Rectal smooth muscle tissue (tissue), 1 donor: ENCODE measurements at regions not wholly inside any gene's neighbourhood (a gene's known extent, or its start where the extent isn't known, plus 50 kb on each side); places are given as distances from the start of the nearest gene placed in this dataset.

Experiments
- H3K27ac ChIP-seq: one replicate; pipeline ENCODE4 v1.7.0; 2013; ENCODE audit warnings: low read depth, low read length, inconsistent platforms
- H3K27me3 ChIP-seq: one replicate; pipeline ENCODE4 v1.7.0; 2013; ENCODE audit warnings: low read length; ENCODE audit not compliant: control insufficient read depth, insufficient read depth
- H3K36me3 ChIP-seq: one replicate; pipeline ENCODE4 v1.7.0; 2013; ENCODE audit warnings: low read length; ENCODE audit not compliant: control insufficient read depth, insufficient read depth
- H3K4me1 ChIP-seq: one replicate; pipeline ENCODE4 v1.7.0; 2013; ENCODE audit warnings: low read length; ENCODE audit not compliant: control insufficient read depth, insufficient read depth
- H3K4me3 ChIP-seq: one replicate; pipeline ENCODE4 v1.7.0; 2013; ENCODE audit warnings: low read length
- H3K9ac ChIP-seq: one replicate; pipeline ENCODE4 v1.7.0; 2013; ENCODE audit warnings: low read length

DNA sequence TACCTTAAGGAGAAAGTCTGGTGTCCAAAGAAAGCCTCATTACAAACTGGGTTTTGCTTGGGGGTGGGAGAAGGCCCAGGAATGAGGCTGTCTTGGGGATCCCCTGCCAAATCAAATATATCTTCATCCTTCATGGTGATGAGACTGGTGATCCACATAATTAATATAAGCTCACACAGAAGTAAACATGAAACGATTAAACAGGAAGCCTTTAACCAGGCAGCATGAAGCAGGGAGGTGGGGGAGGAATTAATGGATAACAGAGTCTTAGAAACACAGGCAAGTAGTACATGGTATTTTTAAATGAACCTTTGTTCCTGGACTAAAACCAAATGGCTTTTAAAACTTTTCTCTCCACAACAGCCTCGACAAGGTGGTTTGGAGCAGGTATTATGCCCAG lies 437.5 kb downstream of the TFAP2A start:
- Histone ChIP-seq H3K9ac (no peak overlapping the region), H3K4me1 (no peaks in the 10 kb centered on the region), H3K27me3 (no peaks in the 10 kb centered on the region), H3K27ac (no peak overlapping the region), H3K36me3 (no peaks in the 10 kb centered on the region), H3K4me3 (no peak overlapping the region)

DNA sequence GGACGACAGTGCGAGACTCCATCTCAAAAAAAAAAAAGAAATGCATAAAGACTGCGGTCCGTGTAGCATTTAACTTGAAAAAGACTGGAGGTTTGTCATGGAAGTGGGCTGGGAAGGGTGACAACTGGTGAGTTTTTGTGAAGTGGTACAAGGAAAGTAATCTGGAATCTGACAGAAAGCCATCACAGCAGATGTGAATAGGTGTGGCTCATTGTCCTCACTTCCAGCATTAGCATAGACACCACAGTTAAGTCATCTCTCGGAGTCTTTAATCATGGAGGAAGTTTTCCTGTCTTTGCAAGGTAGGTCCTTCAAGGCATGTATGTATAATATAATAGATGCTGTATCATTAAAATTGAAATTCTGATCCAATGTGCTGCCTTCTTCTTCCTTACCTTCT lies 453.2 kb downstream of the TFAP2A start:
- Histone ChIP-seq H3K4me1 (no peaks in the 10 kb centered on the region), H3K27ac (no peak overlapping the region), H3K9ac (no peak overlapping the region), H3K36me3 (no peaks in the 10 kb centered on the region), H3K4me3 (no peak overlapping the region), H3K27me3 (no peaks in the 10 kb centered on the region)

DNA sequence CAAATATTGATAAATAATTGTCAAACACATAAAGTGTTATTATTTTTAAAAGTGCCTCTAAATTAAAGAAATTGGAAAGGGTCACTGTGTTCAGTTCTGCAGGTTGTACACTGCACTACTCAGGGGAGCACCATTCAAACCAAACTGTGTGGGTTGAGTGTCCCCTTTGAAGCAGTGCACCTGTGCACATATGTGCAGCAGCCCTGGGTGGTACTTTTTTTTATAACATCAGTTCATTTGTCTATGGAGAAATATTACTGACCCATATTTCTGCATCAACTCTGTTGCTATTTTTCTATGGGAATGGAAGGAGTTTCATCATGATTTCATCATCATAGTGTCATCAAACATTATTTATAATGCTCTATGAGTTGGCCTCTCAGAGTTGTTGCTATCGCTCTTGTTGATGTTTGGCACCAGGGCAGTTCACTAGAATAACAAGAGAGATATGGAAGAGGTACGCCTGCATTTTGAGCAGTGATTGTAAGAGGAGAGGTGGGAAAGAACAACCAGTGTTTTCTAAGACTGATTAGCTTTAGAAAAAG lies 457.6 kb downstream of the TFAP2A start:
- Histone ChIP-seq H3K27ac (no peak overlapping the region), H3K4me3 (no peak overlapping the region), H3K27me3 (no peaks in the 10 kb centered on the region), H3K4me1 (no peaks in the 10 kb centered on the region), H3K36me3 (no peaks in the 10 kb centered on the region), H3K9ac (no peak overlapping the region)

DNA sequence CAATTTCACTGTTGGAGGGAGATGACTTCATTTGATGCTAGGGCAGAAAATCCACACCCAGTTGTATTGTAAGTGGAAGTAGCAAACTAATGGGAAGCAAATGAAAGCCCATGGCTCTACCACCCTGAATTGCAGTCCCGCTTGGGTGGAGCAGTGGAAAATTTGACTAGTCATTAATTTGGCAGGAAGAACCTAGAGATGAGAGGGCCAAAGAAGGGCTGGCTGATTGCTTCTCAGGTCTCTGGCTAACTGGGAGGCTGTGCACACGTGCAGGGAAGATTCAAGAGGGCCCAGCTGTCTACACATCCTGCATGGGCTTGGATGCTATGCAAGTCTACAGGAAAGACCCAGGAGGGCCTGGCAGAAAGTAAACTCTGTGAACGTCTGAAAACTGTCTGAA lies 466.2 kb downstream of the TFAP2A start:
- H3K9ac ChIP-seq, result no peak overlapping the region

DNA sequence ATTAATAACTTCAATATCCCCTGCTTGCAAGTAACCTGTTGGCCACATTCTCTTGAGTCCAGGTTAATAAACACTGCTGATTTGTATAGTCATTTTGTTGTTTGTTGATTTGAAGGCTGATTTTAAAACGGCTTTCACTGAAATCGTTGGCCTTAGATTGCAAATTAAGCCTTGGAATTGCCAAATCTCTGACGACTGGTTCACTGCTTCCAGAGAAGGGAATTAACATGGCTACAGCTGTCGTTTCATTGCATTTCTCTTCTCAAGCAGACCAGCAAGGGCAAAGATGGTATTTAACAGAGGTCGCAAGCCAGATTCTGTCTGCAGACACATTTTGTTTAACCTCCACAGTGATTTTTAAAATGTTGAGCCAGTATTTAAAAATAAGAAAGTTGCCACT lies 470.9 kb downstream of the TFAP2A start:
- Histone ChIP-seq H3K9ac (no peak overlapping the region), H3K36me3 (no peaks in the 10 kb centered on the region), H3K4me1 (no peaks in the 10 kb centered on the region), H3K4me3 (no peak overlapping the region), H3K27me3 (no peaks in the 10 kb centered on the region), H3K27ac (no peak overlapping the region)

More for the DNA sequence above, 466.2 kb downstream of the TFAP2A start:
- Histone ChIP-seq H3K4me1 (no peaks in the 10 kb centered on the region), H3K27me3 (no peaks in the 10 kb centered on the region), H3K36me3 (no peaks in the 10 kb centered on the region), H3K27ac (no peak overlapping the region), H3K4me3 (no peak overlapping the region)

DNA sequence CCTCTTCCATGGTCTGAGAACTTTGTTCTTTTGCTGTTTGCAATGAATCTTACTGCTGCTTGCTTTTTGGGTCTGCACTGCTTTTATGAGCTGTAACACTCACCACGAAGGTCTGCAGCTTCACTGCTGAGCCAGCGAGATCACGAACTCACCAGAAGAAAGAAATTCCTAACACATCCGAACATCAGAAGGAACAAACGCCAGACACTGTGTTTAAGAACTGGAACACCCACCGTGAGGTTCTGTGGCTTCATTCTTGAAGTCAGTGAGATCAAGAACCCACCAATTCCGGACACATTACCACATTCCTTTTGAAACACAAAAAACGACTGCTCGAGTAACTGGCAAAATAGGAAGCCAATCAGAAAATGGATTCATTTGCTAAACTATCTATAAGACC lies 471.8 kb downstream of the TFAP2A start:
- Histone ChIP-seq H3K36me3 (no peaks in the 10 kb centered on the region), H3K9ac (no peak overlapping the region), H3K27me3 (no peaks in the 10 kb centered on the region), H3K4me1 (no peaks in the 10 kb centered on the region), H3K4me3 (no peak overlapping the region), H3K27ac (no peak overlapping the region)

DNA sequence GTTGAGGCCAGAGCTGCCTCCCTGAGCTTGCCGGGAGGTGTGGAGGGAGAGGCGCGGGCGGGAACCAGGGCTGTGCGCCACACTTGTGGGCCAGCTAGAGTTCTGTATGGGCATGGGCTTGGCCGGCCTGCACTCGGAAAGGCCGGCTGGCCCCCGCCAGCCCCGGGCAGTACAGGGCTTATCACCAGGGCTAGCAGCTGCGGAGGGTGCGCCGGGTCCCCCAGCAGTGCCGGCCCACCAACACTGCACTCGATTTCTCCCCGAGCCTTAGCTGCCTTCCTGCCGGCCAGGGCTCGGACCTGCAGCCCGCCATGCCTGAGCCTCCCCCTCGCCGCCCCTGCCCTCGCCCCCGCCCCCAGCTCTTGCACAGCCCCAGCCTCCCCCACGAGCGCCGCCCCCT lies 472.7 kb downstream of the TFAP2A start:
- Histone ChIP-seq H3K9ac (no peak overlapping the region), H3K4me3 (no peak overlapping the region), H3K36me3 (no peaks in the 10 kb centered on the region), H3K27ac (no peak overlapping the region), H3K27me3 (no peaks in the 10 kb centered on the region), H3K4me1 (no peaks in the 10 kb centered on the region)

DNA sequence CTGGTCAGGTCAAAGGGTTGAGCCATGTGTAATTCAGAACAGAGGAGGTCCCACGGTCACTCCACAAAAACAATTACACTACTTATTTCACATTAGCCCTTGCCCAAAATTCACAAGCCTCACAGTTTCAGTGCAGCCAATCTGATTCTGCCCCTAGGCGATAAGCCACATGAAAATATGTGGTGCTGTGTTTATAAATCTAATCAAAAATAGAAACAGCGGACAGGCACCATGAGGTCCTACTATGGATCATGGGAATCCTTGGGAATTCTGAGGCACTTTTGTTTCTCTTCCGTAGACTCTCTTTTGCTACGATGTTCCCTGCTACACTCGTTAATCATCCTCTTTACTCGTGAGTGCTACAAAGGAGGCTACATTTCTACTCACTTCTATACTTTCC lies 476.1 kb downstream of the TFAP2A start:
- Histone ChIP-seq H3K9ac (no peak overlapping the region), H3K4me3 (no peak overlapping the region), H3K36me3 (no peaks in the 10 kb centered on the region), H3K4me1 (no peaks in the 10 kb centered on the region), H3K27me3 (no peaks in the 10 kb centered on the region), H3K27ac (no peak overlapping the region)

DNA sequence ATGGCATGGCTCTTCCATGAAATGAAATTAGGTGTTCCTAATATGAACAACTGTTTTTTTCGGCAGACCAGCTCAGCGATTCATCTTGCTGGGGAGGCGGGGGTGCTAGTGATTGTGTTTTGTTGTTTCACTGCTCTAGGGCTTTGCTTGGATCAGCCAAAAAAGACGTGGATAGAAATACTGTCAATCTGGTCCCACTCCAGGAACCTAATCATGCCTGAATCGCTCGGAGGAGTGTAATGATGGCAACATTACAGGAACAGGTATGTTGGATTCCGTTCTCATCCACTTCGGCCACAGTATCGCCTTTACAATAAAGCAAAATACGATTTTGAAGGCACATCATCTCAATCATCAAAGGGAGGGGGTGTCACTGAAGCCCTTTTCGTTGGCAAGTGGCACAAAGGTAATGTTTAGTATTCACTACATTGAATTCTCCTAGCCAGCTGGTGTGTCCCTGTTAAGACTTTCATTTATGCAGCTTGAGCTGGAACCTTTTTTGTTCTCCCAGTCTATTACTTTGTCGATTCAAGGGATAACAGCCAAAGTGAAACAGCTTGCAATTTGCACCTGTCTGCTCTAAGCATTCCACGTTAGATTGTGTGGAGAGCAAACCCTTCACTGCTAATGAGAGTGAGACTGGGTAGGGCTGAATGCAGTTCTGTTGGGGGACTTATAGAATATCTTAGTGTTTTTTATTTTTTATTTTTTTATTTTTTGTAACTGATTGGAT lies 477.7 kb downstream of the TFAP2A start:
- Histone ChIP-seq H3K9ac (no peak overlapping the region), H3K27ac (no peak overlapping the region), H3K4me3 (no peak overlapping the region), H3K36me3 (no peaks in the 10 kb centered on the region), H3K4me1 (no peaks in the 10 kb centered on the region), H3K27me3 (no peaks in the 10 kb centered on the region)

DNA sequence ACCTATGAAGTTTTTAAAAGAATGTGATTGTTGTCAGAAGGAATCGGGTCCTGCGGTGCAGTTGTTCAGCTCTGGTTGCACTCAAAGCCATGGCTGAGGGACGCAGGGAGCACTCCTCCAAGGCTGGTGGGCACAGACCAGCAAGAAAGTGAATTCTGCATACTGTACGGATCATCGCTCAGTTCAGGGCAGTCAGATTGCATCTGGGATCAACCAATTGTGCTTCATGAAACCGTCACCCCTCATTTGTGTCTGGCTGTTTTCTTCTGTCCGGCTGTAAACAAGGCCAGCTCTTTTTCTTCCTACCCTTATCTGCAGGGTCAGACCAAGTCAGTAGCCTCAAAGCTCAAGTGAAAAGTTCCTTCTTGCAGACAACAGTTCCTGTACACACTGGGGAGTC lies 478.3 kb downstream of the TFAP2A start:
- no peak overlapping the region for H3K4me3 ChIP-seq
- no peak overlapping the region for H3K27ac ChIP-seq
- H3K27me3 ChIP-seq, result no peaks in the 10 kb centered on the region
- H3K9ac ChIP-seq, result no peak overlapping the region
- no peaks in the 10 kb centered on the region for H3K36me3 ChIP-seq
- H3K4me1 ChIP-seq, result no peaks in the 10 kb centered on the region

DNA sequence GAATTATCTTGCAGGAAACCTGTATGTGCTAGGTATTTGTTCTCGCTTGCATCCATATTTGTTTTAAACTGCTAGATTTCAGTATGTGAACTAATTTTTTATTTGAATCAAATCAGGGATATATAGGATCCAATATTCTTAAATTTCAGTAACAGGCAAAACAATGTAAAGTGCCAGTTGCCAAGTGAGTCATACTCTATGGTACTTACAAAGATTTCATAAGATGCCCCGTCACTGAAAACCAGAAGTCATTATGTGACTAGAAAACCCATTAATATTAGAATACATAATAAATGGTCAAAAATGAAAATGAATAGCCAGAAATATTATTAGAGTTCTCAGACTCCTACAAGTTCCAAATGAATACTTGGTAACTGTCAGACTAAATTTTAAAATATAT lies 481.2 kb downstream of the TFAP2A start:
- Histone ChIP-seq H3K27me3 (no peaks in the 10 kb centered on the region), H3K36me3 (no peaks in the 10 kb centered on the region), H3K27ac (no peak overlapping the region), H3K4me3 (no peak overlapping the region), H3K9ac (no peak overlapping the region), H3K4me1 (no peaks in the 10 kb centered on the region)

DNA sequence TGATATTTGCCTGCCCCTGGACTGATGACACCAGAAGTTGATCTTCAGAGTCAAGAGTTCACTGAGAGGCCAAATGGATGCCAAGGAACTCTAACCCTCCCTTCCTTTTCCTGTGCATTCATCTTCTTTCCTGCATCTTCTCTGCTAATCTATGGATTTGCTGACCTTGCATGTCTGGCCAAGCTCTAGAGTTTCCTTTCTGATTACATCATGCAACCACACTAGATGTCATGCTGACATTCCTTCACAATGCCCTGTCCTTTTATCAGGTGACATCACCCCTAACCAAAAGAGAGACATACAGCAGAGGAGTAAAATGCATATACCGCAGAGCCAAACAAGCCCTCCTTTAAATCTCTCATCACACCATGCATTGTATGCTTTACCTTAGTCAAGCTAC lies 487.6 kb downstream of the TFAP2A start:
- H3K27ac ChIP-seq, result no peak overlapping the region
- H3K4me1 ChIP-seq, result no peaks in the 10 kb centered on the region
- H3K9ac ChIP-seq, result no peak overlapping the region
- no peak overlapping the region for H3K4me3 ChIP-seq
- no peaks in the 10 kb centered on the region for H3K27me3 ChIP-seq
- no peaks in the 10 kb centered on the region for H3K36me3 ChIP-seq

DNA sequence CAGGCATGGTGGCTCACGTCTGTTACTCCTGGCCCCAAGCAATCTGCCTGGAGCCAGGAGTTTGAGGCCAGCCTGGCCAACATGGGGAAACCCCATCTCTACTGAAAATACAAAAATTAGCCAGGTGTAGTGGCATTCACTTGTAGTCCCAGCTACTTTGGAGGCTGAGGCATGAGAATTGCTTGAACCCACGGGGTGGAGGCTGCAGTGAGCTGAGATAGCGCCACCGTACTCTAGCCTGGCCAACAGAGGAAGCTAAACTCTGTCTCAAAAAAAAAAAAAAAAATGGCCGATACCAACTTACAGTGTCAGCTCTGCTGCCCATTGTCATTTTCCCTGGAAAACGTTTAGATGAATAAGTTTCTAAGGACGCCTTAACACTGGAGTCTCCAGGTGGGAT lies 489.9 kb downstream of the TFAP2A start:
- no peak overlapping the region for H3K9ac ChIP-seq
- no peak overlapping the region for H3K27ac ChIP-seq
- H3K4me1 ChIP-seq, result no peaks in the 10 kb centered on the region
- H3K36me3 ChIP-seq, result no peaks in the 10 kb centered on the region
- H3K4me3 ChIP-seq, result no peak overlapping the region
- no peaks in the 10 kb centered on the region for H3K27me3 ChIP-seq
